A172 (cell line): ENCODE measurements at regions not wholly inside any gene's neighbourhood (a gene's known extent, or its start where the extent isn't known, plus 50 kb on each side); places are given as distances from the start of the nearest gene placed in this dataset.
A peak's percentile ranks its signal among the peaks of the same experiment; 100 is the strongest.

Source experiments
- DNase-seq: peaks from one replicate; pipeline ENCODE4 v3.0.0-alpha.2; 2015; ENCODE audit warnings: low spot score

- peak; percentile 90 for DNase-seq
These were observed 376.7 kb downstream of the DNAH5 start for GRCh38 chr5:13567819-13568218.

GRCh38 chr5:13566871-13567339 is 377.6 kb downstream of the DNAH5 start:
- DNase-seq: peak; percentile 93

- no peak for DNase-seq
These were observed 386.1 kb downstream of the DNAH5 start for GRCh38 chr5:13558408-13558807.

GRCh38 chr5:13553896-13554295 is 390.6 kb downstream of the DNAH5 start:
- DNase-seq: no peak

GRCh38 chr5:13552361-13552760 is 392.1 kb downstream of the DNAH5 start:
- DNase-seq: no peak

- DNase-seq: no peak
These were observed 392.8 kb downstream of the DNAH5 start for GRCh38 chr5:13551645-13552044.

GRCh38 chr5:13540168-13540750 is 404.2 kb downstream of the DNAH5 start:
- DNase-seq: no peak

GRCh38 chr5:13536933-13537332 is 407.6 kb downstream of the DNAH5 start:
- DNase-seq: no peak

GRCh38 chr5:13533833-13534232 is 410.7 kb downstream of the DNAH5 start:
- no peak for DNase-seq

- no peak for DNase-seq
These were observed 415.2 kb downstream of the DNAH5 start for GRCh38 chr5:13529300-13529699.

GRCh38 chr5:13524936-13525335 is 419.6 kb downstream of the DNAH5 start:
- no peak for DNase-seq

GRCh38 chr5:13519131-13519530 is 425.4 kb downstream of the DNAH5 start:
- no peak for DNase-seq

GRCh38 chr5:13516195-13516594 is 428.3 kb downstream of the DNAH5 start:
- no peak for DNase-seq

GRCh38 chr5:13511442-13511841 is 433.0 kb downstream of the DNAH5 start:
- no peak for DNase-seq

GRCh38 chr5:13510616-13511015 is 433.9 kb downstream of the DNAH5 start:
- DNase-seq: peak; percentile 6

GRCh38 chr5:13508559-13508958 is 435.9 kb downstream of the DNAH5 start:
- no peak for DNase-seq

GRCh38 chr5:13505326-13505725 is 439.2 kb downstream of the DNAH5 start:
- no peak for DNase-seq

- DNase-seq: no peak
These were observed 441.5 kb downstream of the DNAH5 start for GRCh38 chr5:13503017-13503416.

- peak; percentile 63 for DNase-seq
These were observed 443.3 kb downstream of the DNAH5 start for GRCh38 chr5:13501176-13501575.

GRCh38 chr5:13498279-13498678 is 446.2 kb downstream of the DNAH5 start:
- DNase-seq: no peak

- DNase-seq: no peak
These were observed 456.1 kb downstream of the DNAH5 start for GRCh38 chr5:13488254-13488931.

- no peak for DNase-seq
These were observed 463.7 kb downstream of the DNAH5 start for GRCh38 chr5:13480834-13481233.

GRCh38 chr5:13478831-13479465 is 465.5 kb downstream of the DNAH5 start:
- peak; percentile 75 for DNase-seq
